GM23248 (cell line): ENCODE measurements at regions not wholly inside any gene's neighbourhood (a gene's known extent, or its start where the extent isn't known, plus 50 kb on each side); places are given as distances from the start of the nearest gene placed in this dataset.
A peak's percentile ranks its signal among the peaks of the same experiment; 100 is the strongest.

Experiments used
- DNase-seq: peaks from one replicate; pipeline ENCODE4 v3.0.0-alpha.2; 2015
- H2AFZ ChIP-seq: fragments of 200-600 bp; sonication (generic); 2 replicates; pipeline ENCODE4 v1.6.1; 2016; ENCODE audit warnings: antibody characterized with exemption
- H3F3A ChIP-seq: fragments of 200-600 bp; sonication (generic); 2 replicates; pipeline ENCODE4 v1.6.1; 2016; ENCODE audit warnings: mild to moderate bottlenecking, antibody characterized with exemption, mixed run types; ENCODE audit not compliant: insufficient read depth
- H3K27ac ChIP-seq: fragments of 200-600 bp; sonication (generic); 2 replicates; pipeline ENCODE4 v1.5.1; 2016; ENCODE audit warnings: mild to moderate bottlenecking
- H3K27me3 ChIP-seq: fragments of 200-600 bp; sonication (generic); replicated peaks from 2 replicates; pipeline ENCODE4 v1.6.1; 2016; ENCODE audit warnings: mild to moderate bottlenecking; ENCODE audit not compliant: insufficient read depth
- H3K36me3 ChIP-seq: fragments of 200-600 bp; sonication (generic); 2 replicates; pipeline ENCODE4 v1.6.1; 2016; ENCODE audit warnings: low read depth, mild to moderate bottlenecking
- H3K4me1 ChIP-seq: fragments of 200-600 bp; sonication (generic); 2 replicates; pipeline ENCODE4 v1.6.1; 2016; ENCODE audit warnings: mild to moderate bottlenecking; ENCODE audit not compliant: insufficient read depth
- H3K4me2 ChIP-seq: fragments of 200-600 bp; sonication (generic); one replicate; pipeline ENCODE4 v1.6.1; 2016; ENCODE audit warnings: mild to moderate bottlenecking; ENCODE audit not compliant: unreplicated experiment
- H3K4me3 ChIP-seq: fragments of 200-600 bp; sonication (generic); 2 replicates; pipeline ENCODE4 v1.5.1; 2016; ENCODE audit warnings: mild to moderate bottlenecking
- H3K79me2 ChIP-seq: fragments of 200-600 bp; sonication (generic); 2 replicates; pipeline ENCODE4 v1.6.1; 2016; ENCODE audit warnings: mild to moderate bottlenecking; ENCODE audit not compliant: insufficient read depth
- H3K9ac ChIP-seq: fragments of 200-600 bp; sonication (generic); 2 replicates; pipeline ENCODE4 v1.6.1; 2016; ENCODE audit warnings: mild to moderate bottlenecking
- H3K9me2 ChIP-seq: fragments of 200-600 bp; sonication (generic); 2 replicates; pipeline ENCODE4 v1.6.1; 2016; ENCODE audit warnings: mixed run types, mild to moderate bottlenecking, moderate library complexity; ENCODE audit not compliant: insufficient read depth
- H3K9me3 ChIP-seq: fragments of 200-600 bp; sonication (generic); one replicate; pipeline ENCODE4 v1.6.1; 2017; ENCODE audit warnings: low read depth
- H4K20me1 ChIP-seq: fragments of 200-600 bp; sonication (generic); 2 replicates; pipeline ENCODE4 v1.6.0; 2016; ENCODE audit not compliant: insufficient read depth
- EZH2 ChIP-seq: fragments of 200-600 bp; sonication (generic); IDR thresholded peaks from 2 replicates; pipeline ENCODE4 v1.6.1; 2018; ENCODE audit warnings: antibody characterized with exemption, mild to moderate bottlenecking; ENCODE audit not compliant: insufficient read depth, poor library complexity, severe bottlenecking
- EZH2phosphoT487 ChIP-seq: fragments of 200-600 bp; sonication (generic); IDR thresholded peaks from 2 replicates; pipeline ENCODE4 v1.6.1; 2018; ENCODE audit warnings: antibody characterized with exemption, moderate library complexity, mild to moderate bottlenecking, low read depth; ENCODE audit not compliant: insufficient read depth
- WGBS, 2 experiments: methylation state at CpG; one replicate each; pipeline ENCODE4 v1.1.6; 2015 to 2017; ENCODE audit warnings: low lambda C conversion rate in 2 of 2, low coverage in 1 of 2; ENCODE audit errors: missing lambda C conversion rate in 2 of 2; 5-methylcytosine and 5-hydroxymethylcytosine counted together
- in situ Hi-C: fragments of 300-500 bp; cut with MboI; formaldehyde crosslinking; loops from 2 replicates; pipeline ENCODE4 v1.15.0; 2020

GRCh38 chr4:112845386-112845785 is 204.1 kb upstream of the ANK2 start:
- TF ChIP-seq EZH2 (no peak), EZH2phosphoT487 (no peak)
- H3K4me2 ChIP-seq, result no peak overlapping the region
- H3K36me3 ChIP-seq, result no peaks in the 10 kb centered on the region
- WGBS, 2 experiments, result 75 to 78% methylated on average over 3 of the region's 3 CpGs
- H3K9me3 ChIP-seq, result no peaks in the 10 kb centered on the region
- H3K27ac ChIP-seq, result no peak overlapping the region
- H3K27me3 ChIP-seq, result no peaks in the 10 kb centered on the region
- H3K9me2 ChIP-seq, result no peaks in the 10 kb centered on the region
- H3F3A ChIP-seq, result no peaks in the 10 kb centered on the region
- H3K79me2 ChIP-seq, result no peaks in the 10 kb centered on the region
- no peak for DNase-seq
- in situ Hi-C loops, result no loop called here
- H3K4me3 ChIP-seq, result no peak overlapping the region
- H2AFZ ChIP-seq, result no peak overlapping the region
- peaks cover 2% of the 10 kb centered on the region for H3K4me1 ChIP-seq
- H3K9ac ChIP-seq, result no peak overlapping the region
- no peaks in the 10 kb centered on the region for H4K20me1 ChIP-seq

GRCh38 chr4:112847045-112847444 is 202.4 kb upstream of the ANK2 start:
- DNase-seq, result no peak
- Histone ChIP-seq H3K4me2 (no peak overlapping the region), H3K36me3 (no peaks in the 10 kb centered on the region), H3K27ac (no peak overlapping the region), H3K4me1 (no peaks in the 10 kb centered on the region), H2AFZ (no peak overlapping the region), H3K79me2 (no peaks in the 10 kb centered on the region), H3K27me3 (no peaks in the 10 kb centered on the region), H3K4me3 (no peak overlapping the region), H4K20me1 (no peaks in the 10 kb centered on the region), H3F3A (no peaks in the 10 kb centered on the region), H3K9me2 (no peaks in the 10 kb centered on the region), H3K9me3 (no peaks in the 10 kb centered on the region), H3K9ac (no peak overlapping the region)
- TF ChIP-seq EZH2phosphoT487, result no peak
- TF ChIP-seq EZH2, result no peak
- in situ Hi-C loops, result no loop called here
- 80% methylated on average over 4 of the region's 4 CpGs for WGBS, 2 experiments

- H3K27ac ChIP-seq, result no peak overlapping the region
These were observed 201.7 kb upstream of the ANK2 start for GRCh38 chr4:112847781-112848180.

GRCh38 chr4:112848911-112849310 is 200.5 kb upstream of the ANK2 start:
- no peaks in the 10 kb centered on the region for H3K27me3 ChIP-seq
- no peaks in the 10 kb centered on the region for H4K20me1 ChIP-seq
- peaks cover 15% of the 10 kb centered on the region for H3K4me1 ChIP-seq
- H3K9me3 ChIP-seq, result no peaks in the 10 kb centered on the region
- no peaks in the 10 kb centered on the region for H3K79me2 ChIP-seq
- no peak overlapping the region for H3K4me2 ChIP-seq
- H3K27ac ChIP-seq, result no peak overlapping the region
- TF ChIP-seq EZH2, result no peak
- no peak for TF ChIP-seq EZH2phosphoT487
- H3K9me2 ChIP-seq, result no peaks in the 10 kb centered on the region
- DNase-seq, result no peak
- in situ Hi-C loops, result no loop called here
- no peaks in the 10 kb centered on the region for H3F3A ChIP-seq
- H2AFZ ChIP-seq, result no peak overlapping the region
- H3K4me3 ChIP-seq, result no peak overlapping the region
- H3K36me3 ChIP-seq, result no peaks in the 10 kb centered on the region
- H3K9ac ChIP-seq, result no peak overlapping the region

More at GRCh38 chr4:112847781-112848180, 201.7 kb upstream of the ANK2 start:
- Histone ChIP-seq H3K79me2 (no peaks in the 10 kb centered on the region), H3K36me3 (no peaks in the 10 kb centered on the region), H3K9ac (no peak overlapping the region), H3F3A (no peaks in the 10 kb centered on the region), H3K9me3 (no peaks in the 10 kb centered on the region), H3K4me2 (no peak overlapping the region), H3K4me1 (peaks cover 6% of the 10 kb centered on the region), H2AFZ (no peak overlapping the region), H4K20me1 (no peaks in the 10 kb centered on the region), H3K9me2 (no peaks in the 10 kb centered on the region), H3K4me3 (no peak overlapping the region), H3K27me3 (no peaks in the 10 kb centered on the region)
- DNase-seq, result no peak
- 95 to 97% methylated on average over 4 of the region's 4 CpGs for WGBS, 2 experiments
- in situ Hi-C loops, result no loop called here
- no peak for TF ChIP-seq EZH2phosphoT487
- no peak for TF ChIP-seq EZH2

- TF ChIP-seq EZH2, result no peak
- no peak for TF ChIP-seq EZH2phosphoT487
- H2AFZ ChIP-seq, result peak overlapping the region; percentile 61
- H3K4me2 ChIP-seq, result peak overlapping the region; percentile 19
- H3K9me3 ChIP-seq, result no peaks in the 10 kb centered on the region
- no peak overlapping the region for H3K4me3 ChIP-seq
- DNase-seq, result peak; percentile 3
- peaks cover 12% of the 10 kb centered on the region for H3F3A ChIP-seq
- H3K27ac ChIP-seq, result no peak overlapping the region
- peaks cover 24% of the 10 kb centered on the region for H3K4me1 ChIP-seq
- in situ Hi-C loops, result no loop called here
- no peak overlapping the region for H3K9ac ChIP-seq
- 11 to 17% methylated on average over 4 of the region's 4 CpGs for WGBS, 2 experiments
- no peaks in the 10 kb centered on the region for H3K36me3 ChIP-seq
- H3K9me2 ChIP-seq, result no peaks in the 10 kb centered on the region
- no peaks in the 10 kb centered on the region for H3K79me2 ChIP-seq
- no peaks in the 10 kb centered on the region for H3K27me3 ChIP-seq
- no peaks in the 10 kb centered on the region for H4K20me1 ChIP-seq
These were observed 196.9 kb upstream of the ANK2 start for GRCh38 chr4:112852601-112853000.
